ENCODE measurements at regions not wholly inside any gene's neighbourhood (a gene's known extent, or its start where the extent isn't known, plus 50 kb on each side); places are given as distances from the start of the nearest gene placed in this dataset.

GRCh38 chr12:38555620-38556591 is 239.3 kb downstream of the ALG10B start:
- TF ChIP-seq CTCF (IDR thresholded peaks at IDR 0.05 in 4 of 5, conservative IDR thresholded peaks at IDR 0.05 in 1 of 5), result no peak
- no peak for TF ChIP-seq POLR2A (IDR thresholded peaks at IDR 0.05)
